ENCODE measurements at regions not wholly inside any gene's neighbourhood (a gene's known extent, or its start where the extent isn't known, plus 50 kb on each side); places are given as distances from the start of the nearest gene placed in this dataset.

DNA sequence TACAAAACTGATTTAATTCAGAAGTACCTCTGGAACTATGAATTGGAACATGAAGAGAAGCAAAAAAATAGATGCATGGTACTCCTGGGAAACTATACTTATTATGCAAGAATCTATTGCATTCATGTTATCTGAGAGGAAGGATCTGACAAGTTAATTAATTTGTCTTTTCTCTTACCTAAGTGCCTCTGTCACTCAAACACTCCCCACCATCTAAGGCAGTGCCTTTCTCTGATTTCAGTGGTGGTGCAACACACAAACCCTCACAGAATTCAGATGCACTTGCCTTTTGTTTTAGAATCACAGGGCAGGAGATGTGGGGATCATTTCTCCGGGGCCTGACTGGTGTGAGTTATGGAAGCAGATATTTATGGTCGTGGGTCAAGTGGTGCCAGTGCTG lies 52.5 kb upstream of the C9orf72 start:
- no peak for DNase-seq (ENCODE audit: low read depth in 2 of 2)

- DNase-seq (ENCODE audit: low read depth in 2 of 2): no peak
Measured at GRCh38 chr9:27626244-27627187, 53.2 kb upstream of the C9orf72 start.

DNA sequence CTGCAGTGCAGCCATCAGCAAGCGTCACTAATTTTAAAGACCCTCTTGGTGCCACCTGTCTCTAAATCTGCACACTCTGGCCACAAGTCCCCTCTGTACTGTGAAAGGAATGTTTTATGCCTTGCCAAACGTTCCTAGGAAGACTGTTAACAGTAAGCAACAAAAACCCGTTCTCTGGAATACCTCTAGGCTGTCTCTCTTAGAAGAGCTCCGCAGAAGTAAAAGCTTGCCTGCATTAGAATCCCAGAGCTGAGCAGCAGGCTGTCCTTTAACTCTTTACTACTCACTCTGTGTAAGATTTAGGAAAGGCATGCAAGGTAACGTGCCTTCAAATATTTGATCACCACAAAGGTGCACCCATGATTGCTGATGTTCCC lies 53.9 kb upstream of the C9orf72 start:
- DNase-seq (ENCODE audit: low read depth in 2 of 2): no peak

- no peak for DNase-seq (ENCODE audit: low read depth in 2 of 2)
Measured at GRCh38 chr9:27628311-27628710, 55.0 kb upstream of the C9orf72 start.

DNA sequence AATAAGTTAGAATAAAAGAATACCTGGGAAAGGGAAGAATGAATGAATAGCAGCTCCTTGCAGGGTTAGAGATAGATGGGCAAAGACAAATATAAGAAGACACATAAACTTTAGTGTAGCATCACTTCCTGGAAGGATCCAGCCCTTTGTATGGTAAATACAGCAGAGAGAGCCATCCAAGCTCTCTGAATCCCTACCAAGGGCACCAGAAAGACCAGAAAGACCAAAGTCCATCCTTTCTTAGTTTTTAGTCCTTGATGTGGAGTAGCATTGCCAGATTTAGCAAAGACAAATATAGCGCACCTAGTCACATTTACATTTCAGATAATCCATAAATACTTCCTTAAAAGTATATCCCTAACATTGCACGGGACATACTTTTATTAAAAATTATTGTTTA lies 56.1 kb upstream of the C9orf72 start:
- no peak for DNase-seq (ENCODE audit: low read depth in 2 of 2)

DNA sequence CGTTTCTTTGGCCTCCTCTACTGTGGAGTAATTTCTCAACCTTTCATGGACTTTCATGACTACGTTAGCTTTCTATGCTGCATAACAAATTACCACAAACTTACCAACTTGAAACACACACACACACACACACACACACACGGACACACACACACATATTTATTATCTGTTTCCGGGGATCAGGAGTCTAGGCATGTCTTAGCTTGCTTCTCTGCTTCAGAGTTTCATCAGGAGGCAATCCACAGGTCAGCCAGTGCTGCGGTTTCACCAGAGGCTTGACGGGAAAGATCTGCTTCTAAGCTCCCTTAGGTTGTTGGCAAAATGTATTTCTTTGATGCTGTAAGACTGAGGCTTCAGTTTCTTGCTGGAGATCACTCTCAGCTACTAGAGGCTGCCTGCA lies 59.0 kb upstream of the C9orf72 start:
- DNase-seq (ENCODE audit: low read depth in 2 of 2): no peak

DNA sequence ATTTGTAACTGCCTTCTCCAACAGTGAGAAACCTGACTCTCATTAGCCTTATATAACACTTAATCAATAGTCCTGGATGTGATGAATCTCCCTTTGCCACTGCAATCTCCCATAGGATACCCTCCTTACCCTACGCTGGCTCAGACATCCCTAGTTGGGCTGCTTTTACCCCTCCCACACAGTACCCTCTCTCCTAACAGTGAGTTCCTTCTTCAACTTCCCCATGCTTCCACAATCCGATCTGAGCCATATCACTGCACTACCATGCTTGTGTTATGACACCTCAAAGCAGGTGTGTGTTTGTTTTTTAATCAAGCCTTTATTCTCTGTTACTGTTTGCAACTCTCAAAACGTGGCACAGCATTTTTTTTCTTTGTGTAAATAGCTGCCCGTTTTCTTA lies 60.5 kb upstream of the C9orf72 start:
- DNase-seq (ENCODE audit: low read depth in 2 of 2): no peak

DNA sequence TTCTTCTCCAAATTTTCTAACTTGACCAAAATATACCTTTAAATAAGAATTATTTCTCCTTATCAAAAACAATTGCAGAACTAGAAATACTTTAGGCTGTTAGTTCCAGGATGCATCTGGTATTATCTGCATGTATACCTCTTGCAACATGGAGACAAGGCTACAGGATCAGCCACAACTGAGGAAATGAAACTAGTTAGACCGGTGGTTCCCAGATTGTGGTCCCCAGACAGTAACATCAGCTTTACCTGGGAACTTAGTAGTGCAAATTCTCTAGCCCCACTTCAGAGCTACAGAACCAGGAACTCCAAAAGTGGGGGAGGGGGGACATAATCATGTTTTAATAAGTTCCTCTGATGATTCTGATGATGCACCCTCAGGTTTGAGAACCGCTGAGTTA lies 61.6 kb upstream of the C9orf72 start:
- no peak for DNase-seq (ENCODE audit: low read depth in 2 of 2)

DNA sequence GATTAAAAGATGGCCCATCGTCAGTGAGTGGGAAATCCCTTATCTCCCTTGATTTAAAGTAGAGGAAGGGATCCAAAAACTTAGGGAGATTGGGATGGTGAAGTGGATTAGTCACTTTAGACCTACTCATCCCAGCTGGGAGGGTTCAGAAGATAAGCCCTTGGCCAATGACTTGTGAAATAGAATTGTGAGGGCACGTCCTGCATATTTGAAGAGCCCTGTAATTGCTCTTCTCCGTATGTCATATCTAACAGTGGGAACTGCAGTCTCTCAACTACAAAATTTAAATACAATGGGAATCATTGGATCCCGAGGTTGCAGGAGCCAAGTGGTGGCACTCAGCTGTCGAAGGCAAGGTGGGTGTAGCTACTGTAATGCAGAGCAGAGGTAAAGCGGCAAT lies 65.4 kb upstream of the C9orf72 start:
- no peak for DNase-seq (ENCODE audit: low read depth in 2 of 2)

DNA sequence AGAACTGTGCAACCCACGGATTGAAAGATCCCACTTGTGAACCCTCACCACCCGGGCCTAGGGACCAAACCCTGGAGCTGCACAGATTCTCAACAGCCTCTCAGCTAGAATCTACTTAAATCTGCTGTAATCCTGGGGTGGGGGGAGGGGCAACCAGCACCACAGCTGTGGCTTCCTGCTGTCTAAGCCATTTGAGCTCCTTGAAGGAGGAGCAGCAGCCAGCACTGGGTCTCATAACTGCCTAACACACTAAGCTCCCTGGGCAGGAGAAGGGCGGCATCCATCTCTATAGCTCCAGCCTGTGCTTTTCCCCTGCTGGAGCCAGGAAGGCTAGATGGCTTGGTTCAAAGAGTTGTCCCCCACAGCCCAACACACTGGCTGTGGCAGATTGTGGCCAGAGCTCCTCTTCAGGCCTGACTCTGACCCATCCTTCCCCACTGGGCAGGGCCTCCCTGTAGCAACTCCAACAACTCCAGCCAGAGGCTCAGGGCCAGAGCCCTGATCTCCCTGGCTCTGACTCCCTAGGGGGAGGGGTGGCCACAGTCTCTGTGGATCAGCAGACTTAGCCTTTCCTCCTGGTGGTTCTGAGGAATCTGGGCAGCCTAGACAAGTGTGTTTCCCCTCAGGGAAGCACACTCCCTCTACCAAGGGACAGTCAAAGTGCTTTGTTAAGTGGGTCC lies 72.0 kb upstream of the C9orf72 start:
- DNase-seq (ENCODE audit: low read depth in 2 of 2): no peak

DNA sequence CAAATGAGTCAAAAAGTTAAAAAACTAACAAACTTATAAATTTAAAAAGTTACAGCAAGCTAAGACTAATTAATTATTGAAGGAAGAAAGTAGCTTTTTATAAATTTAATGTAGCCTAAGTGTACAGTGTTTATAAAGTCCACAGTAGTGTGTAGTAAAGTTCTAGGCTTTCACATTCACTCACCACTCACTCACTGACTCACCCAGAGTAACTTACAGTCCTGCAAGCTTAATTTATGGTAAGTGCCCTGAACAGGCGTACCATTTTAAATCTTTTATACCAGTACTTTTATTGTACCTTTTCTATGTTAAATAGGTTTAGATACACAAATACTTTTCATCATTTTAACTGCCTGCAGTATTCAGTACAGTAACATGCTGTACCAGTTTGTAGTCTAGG lies 80.0 kb upstream of the C9orf72 start:
- DNase-seq (ENCODE audit: low read depth in 2 of 2): no peak

- DNase-seq (ENCODE audit: low read depth in 2 of 2): no peak
Measured at GRCh38 chr9:27653957-27654356, 80.7 kb upstream of the C9orf72 start.

- no peak for DNase-seq (ENCODE audit: low read depth in 2 of 2)
Measured at GRCh38 chr9:27654629-27655285, 81.5 kb upstream of the C9orf72 start.

DNA sequence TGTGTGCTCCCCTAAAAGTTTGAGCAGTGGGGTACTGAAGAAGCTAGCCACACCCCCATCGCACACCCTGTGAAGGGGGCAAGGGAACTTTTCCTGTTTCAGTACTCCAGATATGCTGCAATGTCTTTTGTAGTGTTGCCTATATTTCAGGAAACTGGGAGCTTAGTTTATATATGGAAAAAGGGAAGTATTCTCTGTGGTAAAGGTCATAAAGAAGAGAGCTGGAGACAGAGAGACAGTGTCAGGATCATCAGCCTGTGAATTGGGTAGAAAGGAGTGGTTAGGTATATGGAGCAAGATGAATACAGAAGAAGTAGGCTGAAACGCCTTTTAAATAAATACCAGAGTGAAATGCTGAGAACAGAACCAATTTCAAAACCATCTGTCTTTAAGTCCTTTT lies 82.2 kb upstream of the C9orf72 start:
- no peak for DNase-seq (ENCODE audit: low read depth in 2 of 2)

- DNase-seq (ENCODE audit: low read depth in 2 of 2): no peak
Measured at GRCh38 chr9:27659001-27659400, 85.7 kb upstream of the C9orf72 start.

DNA sequence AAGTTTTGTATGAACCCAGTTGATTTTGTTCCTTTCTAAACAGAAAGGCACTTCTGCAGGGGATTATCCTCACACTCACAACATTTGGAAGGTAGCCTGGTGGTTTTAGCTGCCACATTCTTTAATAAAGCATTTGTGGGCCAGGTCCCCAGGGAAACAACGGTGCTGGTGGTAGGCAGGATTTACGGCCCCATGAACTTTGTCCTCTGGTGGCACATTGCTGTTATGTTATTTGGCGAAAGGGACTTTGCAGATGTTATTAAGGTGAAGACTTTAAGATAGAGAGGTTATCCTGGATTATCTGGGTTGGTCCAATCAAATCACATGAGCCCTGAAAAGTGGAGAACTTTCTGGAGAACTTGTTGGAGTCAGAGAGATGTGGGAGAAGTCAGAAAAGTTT lies 86.3 kb upstream of the C9orf72 start:
- no peak for DNase-seq (ENCODE audit: low read depth in 2 of 2)

- no peak for DNase-seq (ENCODE audit: low read depth in 2 of 2)
Measured at GRCh38 chr9:27660148-27660547, 86.9 kb upstream of the C9orf72 start.

GRCh38 chr9:27663526-27663925 lies 90.2 kb upstream of the C9orf72 start:
- no peak for DNase-seq (ENCODE audit: low read depth in 2 of 2)

DNA sequence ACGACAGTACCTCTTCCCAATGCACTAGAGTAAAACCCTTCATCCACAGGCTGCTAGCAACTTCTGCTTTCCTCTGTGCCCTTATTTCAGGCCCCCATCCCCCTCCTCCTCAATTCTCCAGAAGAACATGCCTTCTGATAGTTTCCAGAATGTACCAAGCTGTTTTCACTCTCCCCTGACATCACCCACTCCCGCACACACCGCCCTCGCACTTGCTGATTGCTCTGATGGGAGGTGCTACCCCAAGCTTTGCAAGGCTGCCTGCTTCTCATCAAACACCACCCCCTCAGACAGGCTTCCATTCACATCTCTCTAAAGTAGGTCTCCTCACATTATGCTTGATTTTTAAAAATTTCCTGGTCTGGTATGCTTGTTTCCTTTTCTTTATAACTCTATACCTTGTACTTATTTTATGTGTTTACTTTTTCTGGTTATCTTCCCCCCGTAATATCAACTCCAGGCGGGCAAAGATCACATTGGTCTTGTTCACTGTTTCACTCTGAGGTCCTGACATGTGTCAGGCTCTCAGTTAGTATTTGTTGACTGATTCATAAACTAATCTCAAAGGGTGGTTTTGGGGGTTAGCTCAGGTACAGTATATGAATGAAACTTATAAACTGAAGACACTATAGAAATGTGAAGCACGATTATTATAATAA lies 91.0 kb upstream of the C9orf72 start:
- DNase-seq (ENCODE audit: low read depth in 2 of 2): no peak

- DNase-seq (ENCODE audit: low read depth in 2 of 2): no peak
Measured at GRCh38 chr9:27665136-27665535, 91.9 kb upstream of the C9orf72 start.

DNA sequence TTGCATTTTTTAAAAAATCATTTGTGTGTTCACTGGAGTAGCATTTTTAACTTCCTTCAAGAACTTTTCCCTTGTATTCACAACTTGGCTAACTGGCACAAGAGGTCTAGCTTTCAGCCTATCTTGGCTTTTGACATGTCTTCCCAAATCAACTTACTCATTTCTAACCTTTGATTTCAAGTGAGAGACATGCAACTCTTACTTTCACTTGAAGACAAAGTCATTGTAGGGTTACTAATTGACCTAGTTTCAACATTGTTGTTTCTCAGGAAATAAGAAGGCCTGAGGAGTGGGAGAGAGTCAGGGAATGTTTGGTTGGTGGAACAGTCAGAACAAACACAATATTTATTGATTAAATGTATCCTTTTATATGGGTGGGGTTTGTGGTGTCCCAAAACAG lies 95.0 kb upstream of the C9orf72 start:
- DNase-seq (ENCODE audit: low read depth in 2 of 2): no peak

DNA sequence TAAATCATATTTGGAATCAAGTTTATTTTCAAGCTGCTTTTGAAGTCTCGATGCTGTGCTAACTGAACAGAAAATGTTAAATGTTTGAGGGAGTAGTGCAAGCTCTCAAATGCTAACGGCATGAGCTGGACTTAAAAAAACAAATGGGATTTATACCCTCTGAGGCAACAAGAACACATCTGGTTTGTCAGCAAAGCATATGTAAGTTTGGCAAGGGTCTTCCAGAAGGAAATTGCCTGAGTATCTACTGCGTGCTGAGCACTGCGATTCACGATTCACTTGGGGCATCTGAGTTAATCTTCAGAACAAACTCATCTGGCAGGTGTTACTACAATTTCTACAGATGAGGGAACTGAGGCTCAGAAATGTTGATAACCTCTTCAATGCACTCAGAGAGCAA lies 98.4 kb upstream of the C9orf72 start:
- no peak for DNase-seq (ENCODE audit: low read depth in 2 of 2)

All from stimulated activated CD4-positive, alpha-beta T cell treated with anti-CD3 and anti-CD28 coated beads, Interleukin-15, amount 100 ng/mL, for 48 hours (primary cell).